ENCODE measurements at regions not wholly inside any gene's neighbourhood (a gene's known extent, or its start where the extent isn't known, plus 50 kb on each side); places are given as distances from the start of the nearest gene placed in this dataset.
A peak's percentile ranks its signal among the peaks of the same experiment; 100 is the strongest.
"Not testable (repeated sequence)": the region's sequence is repeated elsewhere in the genome, so short reads cannot be mapped to it uniquely, and the experiment has no call there.

DNA sequence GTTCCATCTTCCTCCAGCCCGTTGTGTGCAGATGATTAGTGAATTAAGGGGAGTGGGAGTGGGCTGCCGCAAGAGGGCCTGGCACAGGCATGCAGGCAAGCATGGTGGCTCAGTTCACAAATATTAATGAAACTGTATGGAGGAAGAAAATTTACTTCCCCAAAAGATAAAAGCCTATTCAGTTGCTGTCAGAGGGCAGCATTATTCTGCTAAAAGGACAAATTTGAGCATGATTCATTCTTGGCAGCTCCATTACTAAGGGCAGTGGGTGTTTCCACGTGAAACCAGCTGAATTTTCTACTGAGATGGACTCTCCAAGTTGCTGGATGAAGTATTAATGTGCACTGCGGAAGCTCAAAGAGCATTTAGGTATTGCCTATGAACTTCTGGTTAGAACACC lies 90.9 kb upstream of the WDR11 start:
- DNase-seq: no peak

DNA sequence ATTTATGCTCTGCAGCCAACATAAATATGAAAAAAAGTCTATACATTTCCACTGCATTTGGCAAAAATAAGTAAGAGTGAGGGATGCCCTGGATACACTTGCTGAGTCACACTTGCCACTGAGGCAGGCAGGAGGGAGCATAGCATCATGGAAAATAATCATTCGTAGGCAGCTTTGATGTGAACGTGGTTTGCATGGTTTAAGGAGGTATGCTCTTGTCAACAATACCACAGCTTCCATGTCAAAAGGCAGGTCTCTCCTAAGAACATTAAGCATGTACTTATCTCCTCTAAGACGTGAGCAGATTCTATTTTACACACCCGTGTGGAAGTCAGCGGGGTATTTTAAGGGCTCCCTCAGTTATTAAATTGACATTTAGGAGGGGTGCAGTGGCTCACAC lies 89.2 kb upstream of the WDR11 start:
- DNase-seq: no peak

DNA sequence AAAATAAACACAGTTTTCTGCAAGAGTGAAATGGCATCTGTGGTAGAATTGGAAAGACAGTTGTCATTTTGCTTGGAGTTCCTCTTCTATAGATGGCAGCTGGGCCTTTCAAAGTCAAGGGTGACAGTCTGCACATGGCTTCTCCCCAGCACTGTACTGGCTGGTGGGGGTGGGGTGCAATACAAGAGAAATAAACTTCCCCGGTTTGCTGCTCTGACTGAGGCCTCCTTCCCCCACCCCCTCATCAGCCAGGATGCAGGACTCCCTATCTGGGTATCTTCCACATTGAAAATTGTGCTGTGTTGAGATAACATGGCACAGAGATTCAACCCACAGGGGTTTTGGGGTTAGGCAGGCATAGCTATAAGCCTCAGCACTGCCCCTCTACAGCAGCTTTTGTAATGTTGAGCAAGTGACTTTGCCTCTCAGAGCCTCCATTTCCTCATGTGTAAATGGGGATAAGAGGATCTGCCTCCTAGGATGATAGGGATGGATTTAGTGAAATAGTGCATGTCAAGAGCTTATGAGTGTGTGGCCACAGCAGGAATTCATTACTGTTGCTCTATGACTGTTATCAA lies 85.8 kb upstream of the WDR11 start:
- peak; percentile 1 for DNase-seq

DNA sequence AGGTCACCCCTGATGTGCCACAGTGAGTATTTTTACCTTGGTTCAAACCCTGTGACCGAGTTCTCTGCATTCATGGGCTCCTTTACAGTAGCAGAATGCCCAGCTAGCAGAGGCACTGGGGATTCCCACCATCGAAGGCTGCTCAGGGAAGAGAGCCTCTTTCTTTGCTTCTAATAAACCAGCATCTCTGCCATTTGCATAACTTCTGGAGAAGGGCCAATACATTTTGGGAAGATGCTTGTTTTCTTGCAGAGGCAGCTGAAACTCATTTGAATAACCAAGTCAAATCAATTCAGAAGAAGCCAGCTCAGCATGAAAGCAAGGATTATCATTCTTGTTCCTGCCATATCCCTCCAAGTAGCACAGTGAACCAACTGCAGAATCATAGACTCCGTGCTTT lies 82.9 kb upstream of the WDR11 start:
- DNase-seq: no peak

DNA sequence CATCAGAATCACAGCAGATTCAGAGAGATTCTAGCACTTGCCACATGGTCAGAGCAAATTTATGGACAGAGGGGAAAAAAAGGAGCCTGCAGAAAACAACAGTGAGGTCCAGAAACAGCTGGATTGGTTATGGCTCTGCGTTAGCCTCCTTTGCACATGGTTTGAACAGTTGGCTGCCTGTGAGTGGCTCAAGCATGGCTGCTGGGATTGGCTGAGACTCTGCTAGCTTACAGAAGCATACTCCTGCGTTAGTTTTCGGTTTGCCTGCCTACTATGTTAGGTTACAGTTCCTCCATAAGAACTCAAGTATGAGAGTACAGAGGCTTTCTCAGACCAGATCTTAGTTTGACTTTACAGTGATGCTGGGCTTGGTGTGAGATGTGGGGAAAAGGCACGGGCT lies 80.7 kb upstream of the WDR11 start:
- DNase-seq: no peak

DNA sequence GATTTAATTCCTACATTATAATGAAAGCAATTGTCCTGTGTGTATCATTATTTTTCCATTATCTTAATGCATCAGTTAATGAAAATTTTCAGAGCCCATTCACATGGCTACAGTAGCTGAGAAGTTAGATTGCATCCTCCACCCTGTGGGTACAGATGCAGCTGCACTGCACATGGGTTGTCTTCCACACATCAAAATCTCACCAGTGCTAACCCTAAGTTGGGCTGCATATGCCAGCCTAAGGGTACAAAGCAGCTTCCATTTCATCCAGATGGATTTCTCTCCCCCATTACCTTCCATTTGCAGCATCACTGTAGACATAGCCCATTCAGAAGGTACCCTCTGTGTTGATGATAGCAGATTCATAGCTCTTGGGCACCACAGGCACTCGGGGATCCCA lies 74.7 kb upstream of the WDR11 start:
- no peak for DNase-seq

DNA sequence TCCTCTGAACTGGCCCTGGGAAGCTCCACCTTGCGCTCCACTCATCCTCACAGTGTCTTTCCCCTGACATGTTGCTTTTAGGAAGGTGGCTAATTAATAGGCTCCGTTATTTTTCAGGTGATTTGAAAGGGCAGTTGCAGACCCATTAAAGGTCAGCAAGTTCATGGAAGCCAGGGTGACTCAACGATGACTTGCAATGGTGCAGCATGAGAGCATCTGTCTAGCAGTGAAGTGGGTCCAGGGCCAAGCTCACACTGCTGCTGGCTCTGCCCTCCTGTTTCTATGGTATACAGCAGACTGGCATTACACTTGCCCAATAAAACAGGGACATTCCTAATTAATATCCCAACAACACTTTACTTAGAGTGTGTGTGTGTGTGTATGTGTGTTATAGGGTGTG lies 68.8 kb upstream of the WDR11 start:
- no peak for DNase-seq

DNA sequence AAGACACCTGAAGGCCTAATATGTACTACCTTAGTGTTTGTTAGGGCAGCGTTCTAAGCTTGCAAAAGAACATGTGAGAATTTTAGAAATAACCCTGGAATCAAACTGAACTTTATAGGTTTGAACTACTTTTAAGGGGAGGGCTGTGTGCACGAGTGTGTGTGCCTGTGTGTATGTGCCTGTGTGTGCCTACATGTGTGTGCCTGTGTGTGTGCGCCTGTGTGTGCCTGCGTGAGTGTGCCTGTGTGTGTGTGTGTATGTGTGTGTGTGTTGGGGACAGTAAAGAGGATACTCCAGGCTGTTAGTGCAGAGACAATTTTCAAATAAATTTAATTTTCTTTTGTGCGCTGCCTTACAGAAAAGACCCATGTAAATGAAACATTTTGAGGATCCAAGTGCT lies 68.1 kb upstream of the WDR11 start:
- no peak for DNase-seq

DNA sequence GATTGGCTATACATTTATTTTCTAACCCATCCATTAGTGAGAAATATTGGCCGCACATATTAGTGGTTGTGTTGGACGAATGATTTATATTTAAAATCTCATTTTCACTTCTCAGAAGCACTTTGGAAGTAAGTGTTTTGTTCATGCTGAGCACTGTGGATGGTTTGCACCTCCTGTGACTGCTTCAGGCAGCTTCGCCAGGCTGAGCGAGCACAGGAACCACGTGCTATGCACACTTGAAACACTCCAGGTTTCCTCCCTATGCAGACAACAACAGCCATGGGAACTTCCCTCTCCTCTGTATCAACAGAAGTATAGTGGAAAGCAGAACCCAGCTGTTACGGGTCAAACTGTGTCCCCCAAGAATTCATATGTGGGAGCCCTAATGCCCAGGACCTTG lies 67.3 kb upstream of the WDR11 start:
- DNase-seq: no peak

DNA sequence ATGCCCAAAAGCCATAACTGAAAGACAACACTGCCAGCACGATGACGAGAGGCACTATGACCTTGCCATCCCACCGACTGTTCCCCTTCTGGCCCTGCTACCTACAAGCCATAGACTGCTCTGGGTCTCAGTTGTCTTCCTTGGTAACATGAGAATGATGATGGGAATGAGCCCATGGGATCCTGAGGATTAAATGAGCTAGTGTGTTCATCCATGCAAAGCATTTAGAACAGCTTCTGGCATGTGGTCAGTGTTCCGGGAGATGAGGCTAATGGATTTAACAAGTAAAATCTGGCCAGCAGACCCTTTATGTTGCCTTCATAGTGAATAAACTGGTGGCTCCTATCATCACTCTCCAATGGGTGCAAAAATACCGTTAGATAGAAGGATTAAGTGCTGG lies 62.4 kb upstream of the WDR11 start:
- DNase-seq: peak; percentile 83

DNA sequence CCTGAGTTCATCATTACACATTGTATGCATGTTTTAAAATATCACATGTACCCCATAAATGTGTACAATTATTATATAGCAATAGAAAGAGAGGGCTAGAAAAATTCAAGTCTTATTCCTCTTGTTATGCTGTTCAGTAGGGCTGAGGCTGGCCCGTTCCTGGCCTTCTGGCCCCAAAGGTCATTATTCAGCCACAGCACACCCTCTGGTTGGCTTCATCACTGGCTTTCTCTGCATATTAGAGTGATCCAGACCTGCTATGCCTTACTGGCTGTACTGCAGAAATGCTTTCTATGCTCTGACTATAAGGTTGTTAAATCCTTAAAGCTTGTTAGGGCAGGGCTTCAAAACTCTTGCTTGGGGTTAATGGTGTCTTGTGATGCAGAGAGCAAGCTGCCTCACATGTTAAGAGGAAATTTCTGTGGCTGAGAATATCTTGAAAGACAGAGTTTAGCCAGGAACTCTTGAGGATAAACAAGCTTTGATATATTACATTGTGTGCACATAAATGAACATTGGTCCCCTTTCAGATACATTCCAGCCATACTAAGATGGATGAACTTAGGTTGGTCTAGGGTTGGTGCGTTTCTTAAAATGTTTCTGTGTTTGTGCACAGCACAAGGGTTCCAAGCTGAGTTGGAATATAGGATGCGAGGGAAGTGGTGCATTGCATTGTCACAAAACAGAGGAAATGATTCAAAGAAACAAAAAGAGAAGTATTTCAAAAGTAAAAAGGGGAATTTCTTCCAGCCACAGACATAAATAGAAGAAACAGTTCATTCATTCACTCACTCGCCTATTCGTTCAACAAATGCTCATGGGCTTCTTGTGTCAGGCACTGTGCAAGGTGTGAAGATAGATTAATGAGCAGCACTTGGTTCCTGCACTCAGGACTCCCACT lies 61.6 kb upstream of the WDR11 start:
- peak; percentile 80 for DNase-seq

DNA sequence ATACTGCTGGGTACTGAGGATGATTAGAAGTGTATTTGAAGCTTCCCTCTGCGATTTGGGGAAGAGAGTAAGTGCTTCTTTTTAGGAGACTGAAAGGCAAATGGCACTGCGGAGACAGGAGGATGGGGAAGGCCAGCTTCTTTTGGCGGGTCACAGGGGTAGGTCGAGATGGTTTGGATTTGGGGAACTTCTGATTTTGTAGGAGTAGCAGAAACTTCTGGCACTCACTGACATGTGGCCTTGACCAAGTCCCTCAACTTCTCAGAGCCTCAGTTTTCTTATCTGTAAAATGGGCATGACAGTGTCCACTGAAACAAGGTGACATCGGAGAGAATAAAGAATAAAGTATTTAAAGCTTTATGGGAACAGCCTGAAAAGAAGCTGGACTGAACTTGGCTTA lies 59.8 kb upstream of the WDR11 start:
- no peak for DNase-seq

DNA sequence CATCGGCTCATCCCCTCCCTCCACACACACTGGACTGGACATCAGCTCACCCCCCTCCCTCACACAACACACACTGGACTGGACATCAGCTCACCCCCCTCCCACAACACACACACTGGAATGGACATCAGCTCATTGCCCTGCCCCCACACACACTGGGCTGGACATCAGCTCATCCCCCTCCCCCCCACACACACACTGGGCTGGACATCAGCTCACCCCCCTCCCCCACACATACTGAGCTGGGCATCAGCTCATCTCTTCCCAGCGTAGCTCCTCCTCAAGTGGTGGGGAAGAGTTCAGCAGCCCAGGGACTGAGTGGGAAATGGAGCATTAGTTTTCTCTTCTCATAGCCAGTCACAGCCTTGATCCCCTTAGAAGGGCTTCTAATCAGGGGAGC lies 58.1 kb upstream of the WDR11 start:
- DNase-seq: peak; percentile 9

DNA sequence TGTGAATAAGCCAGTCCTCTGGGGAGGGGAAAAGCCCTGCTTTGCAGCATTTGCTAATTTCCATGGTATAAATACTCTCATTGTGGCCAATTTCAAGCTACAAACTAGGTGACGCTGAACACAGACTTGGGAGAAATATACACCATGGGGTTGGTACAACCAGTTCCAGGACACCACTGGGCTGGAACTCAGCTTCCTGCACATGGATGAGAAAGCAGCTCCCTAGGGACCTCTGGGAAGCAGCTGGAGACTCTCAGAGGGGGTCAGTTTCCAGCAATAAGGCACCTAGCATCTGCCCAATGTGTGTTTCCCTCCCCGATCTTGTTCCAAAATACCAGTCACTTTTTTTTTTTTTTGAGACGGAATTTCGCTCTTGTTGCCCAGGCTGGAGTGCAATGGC lies 56.8 kb upstream of the WDR11 start:
- DNase-seq: peak; percentile 53

DNA sequence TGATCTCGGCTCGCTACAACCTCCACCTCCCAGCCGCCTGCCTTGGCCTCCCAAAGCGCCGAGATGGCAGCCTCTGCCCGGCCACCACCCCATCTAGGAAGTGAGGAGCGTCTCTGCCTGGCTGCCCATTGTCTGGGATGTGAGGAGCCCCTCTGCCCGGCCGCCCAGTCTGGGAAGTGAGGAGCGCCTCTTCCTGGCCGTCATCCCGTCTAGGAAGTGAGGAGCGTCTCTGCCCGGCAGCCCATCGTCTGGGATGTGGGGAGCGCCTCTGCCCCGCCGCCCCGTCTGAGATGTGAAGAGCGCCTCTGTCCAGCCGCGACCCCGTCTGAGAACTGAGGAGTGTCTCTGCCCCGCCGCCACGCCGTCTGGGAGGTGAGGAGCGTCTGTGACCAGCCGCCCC lies 52.9 kb upstream of the WDR11 start:
- not testable (repeated sequence) for DNase-seq

DNA sequence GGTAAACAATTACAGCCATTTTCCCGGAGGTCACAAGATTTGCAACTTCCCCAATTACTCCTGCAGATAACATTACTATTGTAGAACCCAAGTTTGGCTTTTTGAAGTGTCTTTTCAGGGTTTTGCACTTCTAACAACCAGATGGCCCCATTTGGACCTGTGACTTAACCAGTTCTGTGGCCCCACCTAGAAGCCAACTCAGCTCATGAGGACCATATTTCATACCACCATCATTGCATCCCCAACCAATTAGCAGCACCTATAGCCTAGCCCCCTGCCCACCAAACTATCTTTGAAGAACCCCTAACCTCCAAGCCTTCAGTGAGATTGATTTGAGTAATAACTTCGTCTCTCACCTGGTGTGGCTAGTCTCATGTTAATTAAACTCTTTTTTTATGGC lies 51.3 kb upstream of the WDR11 start:
- no peak for DNase-seq

DNA sequence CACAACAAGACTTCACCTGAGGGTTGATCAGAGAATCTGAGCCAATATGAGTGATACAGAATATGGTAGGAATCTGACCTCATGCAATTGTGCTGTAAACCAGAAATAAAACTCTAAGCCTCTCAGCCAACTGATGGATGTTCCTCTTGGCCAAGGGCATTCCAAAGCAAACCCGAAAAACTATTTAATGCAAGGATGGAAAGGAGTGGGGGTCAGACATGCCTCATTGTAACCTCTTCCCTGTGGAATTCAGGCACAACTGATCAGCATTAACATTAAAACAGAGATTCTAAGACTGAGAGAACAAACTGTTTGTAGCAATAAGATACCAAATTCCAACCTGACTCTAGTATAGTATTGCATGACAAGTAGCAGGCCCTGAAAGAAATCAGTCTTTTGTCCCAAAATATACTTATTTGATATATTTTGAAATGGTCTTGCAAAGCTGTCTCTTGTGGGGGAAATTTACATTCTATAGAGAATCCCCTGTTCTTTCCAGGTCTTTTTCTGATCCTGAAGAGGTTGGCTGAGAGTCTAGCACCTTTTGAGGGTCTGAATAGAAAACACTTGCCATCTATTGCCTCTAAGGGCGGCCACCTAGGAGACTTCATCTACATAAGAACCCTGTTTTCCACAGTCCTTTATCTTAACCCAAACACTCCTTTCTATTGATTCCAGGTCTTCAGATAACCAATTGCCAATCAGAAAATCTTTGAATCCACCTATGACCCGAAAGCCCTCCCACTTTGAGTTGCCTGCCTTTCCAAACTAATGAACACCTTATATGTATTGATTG lies 50.4 kb upstream of the WDR11 start:
- no peak for DNase-seq

Data from NCI-H82 (cell line).